K562 (cell line): ENCODE measurements at regions not wholly inside any gene's neighbourhood (a gene's known extent, or its start where the extent isn't known, plus 50 kb on each side); places are given as distances from the start of the nearest gene placed in this dataset.

Source experiments
- FOXJ3 ChIP-seq: sonication (generic); formaldehyde crosslinking; IDR thresholded peaks from 2 replicates; pipeline ENCODE4 v1.4.0; 2020; ENCODE audit warnings: mild to moderate bottlenecking, missing genetic modification reagents
- KLF13 ChIP-seq: fragments of 450-650 bp; IDR thresholded peaks from 2 replicates; pipeline ENCODE4 v1.6.1; 2016; ENCODE audit warnings: missing genetic modification characterization, low read depth, mild to moderate bottlenecking, missing compliant biosample characterization, moderate library complexity, borderline replicate concordance
- TF ChIP-seq, protein P1 (sequence below): sonication (generic); formaldehyde crosslinking; IDR thresholded peaks from 2 replicates; pipeline ENCODE4 v1.8.1; 2023; ENCODE audit warnings: mild to moderate bottlenecking, missing genetic modification reagents

DNA sequence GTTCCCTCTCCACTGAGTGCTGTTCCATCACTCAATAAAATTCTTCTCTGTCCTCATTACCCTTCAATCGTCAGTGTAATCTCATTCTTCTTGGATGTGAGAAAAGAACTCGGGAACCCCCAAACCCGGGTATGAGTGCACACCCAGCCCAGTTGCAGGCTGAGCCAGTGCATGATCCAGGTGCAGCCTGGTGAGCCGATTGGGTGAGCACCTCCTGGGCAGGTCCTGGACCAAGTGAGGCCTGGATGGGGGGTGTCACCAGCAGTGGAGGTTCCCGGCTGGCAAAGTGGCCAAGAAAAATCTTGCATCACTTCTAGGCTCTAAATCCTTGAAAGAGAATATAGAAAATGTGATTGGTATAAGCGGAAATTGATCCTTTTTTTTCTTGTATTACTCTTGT is 878.8 kb upstream of the KLHL1 start:
- TF ChIP-seq, protein P1, sequence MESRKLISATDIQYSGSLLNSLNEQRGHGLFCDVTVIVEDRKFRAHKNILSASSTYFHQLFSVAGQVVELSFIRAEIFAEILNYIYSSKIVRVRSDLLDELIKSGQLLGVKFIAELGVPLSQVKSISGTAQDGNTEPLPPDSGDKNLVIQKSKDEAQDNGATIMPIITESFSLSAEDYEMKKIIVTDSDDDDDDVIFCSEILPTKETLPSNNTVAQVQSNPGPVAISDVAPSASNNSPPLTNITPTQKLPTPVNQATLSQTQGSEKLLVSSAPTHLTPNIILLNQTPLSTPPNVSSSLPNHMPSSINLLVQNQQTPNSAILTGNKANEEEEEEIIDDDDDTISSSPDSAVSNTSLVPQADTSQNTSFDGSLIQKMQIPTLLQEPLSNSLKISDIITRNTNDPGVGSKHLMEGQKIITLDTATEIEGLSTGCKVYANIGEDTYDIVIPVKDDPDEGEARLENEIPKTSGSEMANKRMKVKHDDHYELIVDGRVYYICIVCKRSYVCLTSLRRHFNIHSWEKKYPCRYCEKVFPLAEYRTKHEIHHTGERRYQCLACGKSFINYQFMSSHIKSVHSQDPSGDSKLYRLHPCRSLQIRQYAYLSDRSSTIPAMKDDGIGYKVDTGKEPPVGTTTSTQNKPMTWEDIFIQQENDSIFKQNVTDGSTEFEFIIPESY (CRISPR knock-in tag) = no peak
- TF ChIP-seq FOXJ3 (CRISPR knock-in tag) (no peak), KLF13 (tag) (no peak)
